NT2/D1 (cell line): ENCODE measurements at regions not wholly inside any gene's neighbourhood (a gene's known extent, or its start where the extent isn't known, plus 50 kb on each side); places are given as distances from the start of the nearest gene placed in this dataset.

ENCODE experiments used
- DNase-seq: peaks from one replicate; pipeline ENCODE4 v3.0.0-alpha.2; 2011; ENCODE audit warnings: low read depth, low spot score
- H3K27me3 ChIP-seq: 2 replicates; pipeline ENCODE4 v1.6.0; 2011; ENCODE audit warnings: mild to moderate bottlenecking; ENCODE audit not compliant: insufficient read length, insufficient read depth
- H3K36me3 ChIP-seq: 2 replicates; pipeline ENCODE4 v1.6.1; 2011; ENCODE audit warnings: mild to moderate bottlenecking, low read length, mixed read lengths; ENCODE audit not compliant: insufficient read depth, insufficient read length
- H3K4me1 ChIP-seq: 2 replicates; pipeline ENCODE4 v1.5.1; 2011; ENCODE audit not compliant: insufficient read depth, insufficient read length
- H3K4me3 ChIP-seq: 2 replicates; pipeline ENCODE4 v1.5.1; 2011; ENCODE audit warnings: low read depth; ENCODE audit not compliant: insufficient read length
- H3K9ac ChIP-seq: 2 replicates; pipeline ENCODE4 v1.6.0; 2011; ENCODE audit warnings: low read depth; ENCODE audit not compliant: insufficient read length
- H3K9me3 ChIP-seq: 2 replicates; pipeline ENCODE4 v1.5.1; 2011; ENCODE audit warnings: mild to moderate bottlenecking, low read length; ENCODE audit not compliant: insufficient read depth
- SUZ12 ChIP-seq: IDR thresholded peaks from 2 replicates; pipeline ENCODE4 v1.6.1; 2011; ENCODE audit not compliant: insufficient read length, insufficient read depth; ENCODE audit errors: extremely low read depth
- YY1 ChIP-seq: IDR thresholded peaks from 2 replicates; pipeline ENCODE4 v1.6.1; 2011; ENCODE audit not compliant: insufficient read length, insufficient read depth
- ZNF274 ChIP-seq: IDR thresholded peaks from 2 replicates; pipeline ENCODE4 v1.6.1; 2011; ENCODE audit warnings: mild to moderate bottlenecking, low read depth, low read length

- Histone ChIP-seq H3K36me3 (no peaks in the 10 kb centered on the region), H3K4me1 (no peaks in the 10 kb centered on the region), H3K9me3 (peaks cover 14% of the 10 kb centered on the region), H3K9ac (no peak overlapping the region), H3K27me3 (no peaks in the 10 kb centered on the region), H3K4me3 (no peak overlapping the region)
- TF ChIP-seq SUZ12 (no peak), ZNF274 (no peak), YY1 (no peak)
- no peak for DNase-seq
These were observed 73.7 kb upstream of the ERCC6L2 start for GRCh38 chr9:95801797-95802196.

- no peak for DNase-seq
- Histone ChIP-seq H3K9me3 (peaks cover 8% of the 10 kb centered on the region), H3K4me1 (no peaks in the 10 kb centered on the region), H3K9ac (no peak overlapping the region), H3K4me3 (no peak overlapping the region), H3K27me3 (no peaks in the 10 kb centered on the region), H3K36me3 (no peaks in the 10 kb centered on the region)
- no peak for TF ChIP-seq SUZ12
These were observed 79.5 kb upstream of the ERCC6L2 start for GRCh38 chr9:95796029-95796428.

- no peak overlapping the region for H3K4me3 ChIP-seq
- H3K9ac ChIP-seq, result no peak overlapping the region
- H3K36me3 ChIP-seq, result no peaks in the 10 kb centered on the region
- TF ChIP-seq SUZ12, result no peak
- no peak for TF ChIP-seq YY1
- no peak for TF ChIP-seq ZNF274
- DNase-seq, result no peak
- no peaks in the 10 kb centered on the region for H3K27me3 ChIP-seq
- no peaks in the 10 kb centered on the region for H3K9me3 ChIP-seq
- H3K4me1 ChIP-seq, result no peaks in the 10 kb centered on the region
These were observed 81.3 kb upstream of the ERCC6L2 start for GRCh38 chr9:95793924-95794828.

GRCh38 chr9:95791695-95792094 is 83.8 kb upstream of the ERCC6L2 start:
- Histone ChIP-seq H3K36me3 (no peaks in the 10 kb centered on the region), H3K9ac (no peak overlapping the region), H3K4me1 (no peaks in the 10 kb centered on the region), H3K4me3 (no peak overlapping the region), H3K27me3 (no peaks in the 10 kb centered on the region), H3K9me3 (no peaks in the 10 kb centered on the region)
- no peak for TF ChIP-seq SUZ12
- no peak for TF ChIP-seq YY1
- TF ChIP-seq ZNF274, result no peak
- DNase-seq, result no peak

- no peak for DNase-seq
- peaks cover 2% of the 10 kb centered on the region for H3K4me1 ChIP-seq
- TF ChIP-seq ZNF274 (no peak), YY1 (no peak), SUZ12 (no peak)
- no peaks in the 10 kb centered on the region for H3K9me3 ChIP-seq
- no peak overlapping the region for H3K9ac ChIP-seq
- H3K36me3 ChIP-seq, result no peaks in the 10 kb centered on the region
- no peaks in the 10 kb centered on the region for H3K27me3 ChIP-seq
- H3K4me3 ChIP-seq, result no peak overlapping the region
These were observed 84.2 kb upstream of the ERCC6L2 start for GRCh38 chr9:95791286-95791685.

GRCh38 chr9:95788521-95788991 is 86.9 kb upstream of the ERCC6L2 start:
- Histone ChIP-seq H3K36me3 (no peaks in the 10 kb centered on the region), H3K9me3 (no peaks in the 10 kb centered on the region), H3K4me1 (peaks cover 2% of the 10 kb centered on the region), H3K4me3 (no peak overlapping the region), H3K9ac (no peak overlapping the region), H3K27me3 (no peaks in the 10 kb centered on the region)
- DNase-seq, result no peak
- TF ChIP-seq SUZ12 (no peak), ZNF274 (no peak), YY1 (no peak)

- TF ChIP-seq SUZ12, result no peak
- TF ChIP-seq ZNF274, result no peak
- TF ChIP-seq YY1, result no peak
- DNase-seq, result no peak
- Histone ChIP-seq H3K4me1 (peaks cover 2% of the 10 kb centered on the region), H3K9me3 (no peaks in the 10 kb centered on the region), H3K9ac (no peak overlapping the region), H3K4me3 (no peak overlapping the region), H3K27me3 (no peaks in the 10 kb centered on the region), H3K36me3 (no peaks in the 10 kb centered on the region)
These were observed 87.5 kb upstream of the ERCC6L2 start for GRCh38 chr9:95788021-95788420.
